ENCODE measurements at regions not wholly inside any gene's neighbourhood (a gene's known extent, or its start where the extent isn't known, plus 50 kb on each side); places are given as distances from the start of the nearest gene placed in this dataset.
"Not testable (repeated sequence)": the region's sequence is repeated elsewhere in the genome, so short reads cannot be mapped to it uniquely, and the experiment has no call there.

- DNase-seq (ENCODE audit: low spot score in 2 of 2) (no peak), ATAC-seq (ENCODE audit: low read depth) (no peak)
- Mint-ChIP-seq H3K4me3 (no peak overlapping the region), H3K27me3 (no peaks in the 10 kb centered on the region), H3K36me3 (no peaks in the 10 kb centered on the region), H3K27ac (no peak overlapping the region), H3K4me1 (no peaks in the 10 kb centered on the region), H3K9me3 (no peaks in the 10 kb centered on the region)
Observed at GRCh38 chr2:220775856-220776488, 796.1 kb downstream of the EPHA4 start.

- not testable (repeated sequence) for H3K27ac Mint-ChIP-seq; DNase-seq (ENCODE audit: low spot score in 2 of 2); H3K4me1 Mint-ChIP-seq; ATAC-seq (ENCODE audit: low read depth); H3K4me3 Mint-ChIP-seq; H3K36me3 Mint-ChIP-seq; H3K9me3 Mint-ChIP-seq; H3K27me3 Mint-ChIP-seq
Observed at GRCh38 chr2:220779076-220779475, 793.0 kb downstream of the EPHA4 start.

GRCh38 chr2:220779511-220779910 lies 792.6 kb downstream of the EPHA4 start:
- ATAC-seq (ENCODE audit: low read depth) (no peak), DNase-seq (ENCODE audit: low spot score in 2 of 2) (no peak)
- H3K27ac Mint-ChIP-seq: no peak overlapping the region
- peaks cover 2% of the 10 kb centered on the region for H3K27me3 Mint-ChIP-seq
- H3K36me3 Mint-ChIP-seq: no peaks in the 10 kb centered on the region
- H3K9me3 Mint-ChIP-seq: no peaks in the 10 kb centered on the region
- no peak overlapping the region for H3K4me3 Mint-ChIP-seq
- no peaks in the 10 kb centered on the region for H3K4me1 Mint-ChIP-seq

- ATAC-seq (ENCODE audit: low read depth): no peak
- no peak overlapping the region for H3K27ac Mint-ChIP-seq
- no peaks in the 10 kb centered on the region for H3K9me3 Mint-ChIP-seq
- no peak overlapping the region for H3K4me3 Mint-ChIP-seq
- H3K36me3 Mint-ChIP-seq: no peaks in the 10 kb centered on the region
- no peaks in the 10 kb centered on the region for H3K4me1 Mint-ChIP-seq
- no peak for DNase-seq (ENCODE audit: low spot score in 2 of 2)
- peaks cover 2% of the 10 kb centered on the region for H3K27me3 Mint-ChIP-seq
Observed at GRCh38 chr2:220779931-220780330, 792.2 kb downstream of the EPHA4 start.

- no peak overlapping the region for H3K27ac Mint-ChIP-seq
- no peaks in the 10 kb centered on the region for H3K4me1 Mint-ChIP-seq
- peaks cover 2% of the 10 kb centered on the region for H3K27me3 Mint-ChIP-seq
- H3K4me3 Mint-ChIP-seq: no peak overlapping the region
- ATAC-seq (ENCODE audit: low read depth) (no peak), DNase-seq (ENCODE audit: low spot score in 2 of 2) (no peak)
- H3K9me3 Mint-ChIP-seq: no peaks in the 10 kb centered on the region
- H3K36me3 Mint-ChIP-seq: no peaks in the 10 kb centered on the region
Observed at GRCh38 chr2:220781622-220782241, 790.4 kb downstream of the EPHA4 start.

GRCh38 chr2:220782609-220783113 lies 789.4 kb downstream of the EPHA4 start:
- H3K4me3 Mint-ChIP-seq: no peak overlapping the region
- no peak for DNase-seq (ENCODE audit: low spot score in 2 of 2)
- no peak overlapping the region for H3K27ac Mint-ChIP-seq
- peaks cover 2% of the 10 kb centered on the region for H3K27me3 Mint-ChIP-seq
- no peak for ATAC-seq (ENCODE audit: low read depth)
- H3K9me3 Mint-ChIP-seq: no peaks in the 10 kb centered on the region
- no peaks in the 10 kb centered on the region for H3K4me1 Mint-ChIP-seq
- H3K36me3 Mint-ChIP-seq: no peaks in the 10 kb centered on the region

GRCh38 chr2:220783671-220784070 lies 788.4 kb downstream of the EPHA4 start:
- DNase-seq (ENCODE audit: low spot score in 2 of 2) (no peak), ATAC-seq (ENCODE audit: low read depth) (no peak)
- H3K27me3 Mint-ChIP-seq: peaks cover 2% of the 10 kb centered on the region
- H3K27ac Mint-ChIP-seq: no peak overlapping the region
- H3K4me3 Mint-ChIP-seq: no peak overlapping the region
- H3K9me3 Mint-ChIP-seq: no peaks in the 10 kb centered on the region
- no peaks in the 10 kb centered on the region for H3K36me3 Mint-ChIP-seq
- no peaks in the 10 kb centered on the region for H3K4me1 Mint-ChIP-seq

- peaks cover 2% of the 10 kb centered on the region for H3K9me3 Mint-ChIP-seq
Observed at GRCh38 chr2:220785178-220785577, 786.9 kb downstream of the EPHA4 start.

GRCh38 chr2:220786216-220786615 lies 785.9 kb downstream of the EPHA4 start:
- Mint-ChIP-seq H3K36me3 (no peaks in the 10 kb centered on the region), H3K27me3 (peaks cover 2% of the 10 kb centered on the region), H3K4me1 (no peaks in the 10 kb centered on the region), H3K4me3 (no peak overlapping the region), H3K9me3 (peaks cover 2% of the 10 kb centered on the region), H3K27ac (no peak overlapping the region)
- ATAC-seq (ENCODE audit: low read depth) (no peak), DNase-seq (ENCODE audit: low spot score in 2 of 2) (no peak)

More at GRCh38 chr2:220785178-220785577, 786.9 kb downstream of the EPHA4 start:
- H3K4me3 Mint-ChIP-seq: no peak overlapping the region
- ATAC-seq (ENCODE audit: low read depth): no peak
- peaks cover 2% of the 10 kb centered on the region for H3K27me3 Mint-ChIP-seq
- no peak for DNase-seq (ENCODE audit: low spot score in 2 of 2)
- H3K36me3 Mint-ChIP-seq: no peaks in the 10 kb centered on the region
- H3K4me1 Mint-ChIP-seq: no peaks in the 10 kb centered on the region
- H3K27ac Mint-ChIP-seq: no peak overlapping the region

- Mint-ChIP-seq H3K36me3 (no peaks in the 10 kb centered on the region), H3K27me3 (peaks cover 2% of the 10 kb centered on the region)
- ATAC-seq (ENCODE audit: low read depth): no peak
Observed at GRCh38 chr2:220787251-220787650, 784.9 kb downstream of the EPHA4 start.

GRCh38 chr2:220789961-220790360 lies 782.1 kb downstream of the EPHA4 start:
- DNase-seq (ENCODE audit: low spot score in 2 of 2): no peak
- Mint-ChIP-seq H3K27me3 (no peaks in the 10 kb centered on the region), H3K9me3 (peaks cover 2% of the 10 kb centered on the region), H3K4me3 (no peak overlapping the region), H3K4me1 (no peaks in the 10 kb centered on the region), H3K27ac (no peak overlapping the region), H3K36me3 (no peaks in the 10 kb centered on the region)
- no peak for ATAC-seq (ENCODE audit: low read depth)

More at GRCh38 chr2:220787251-220787650, 784.9 kb downstream of the EPHA4 start:
- Mint-ChIP-seq H3K4me1 (no peaks in the 10 kb centered on the region), H3K4me3 (no peak overlapping the region), H3K27ac (no peak overlapping the region), H3K9me3 (peaks cover 2% of the 10 kb centered on the region)
- DNase-seq (ENCODE audit: low spot score in 2 of 2): no peak

GRCh38 chr2:220795705-220796104 lies 776.4 kb downstream of the EPHA4 start:
- no peaks in the 10 kb centered on the region for H3K36me3 Mint-ChIP-seq
- DNase-seq (ENCODE audit: low spot score in 2 of 2): no peak
- no peaks in the 10 kb centered on the region for H3K9me3 Mint-ChIP-seq
- H3K4me1 Mint-ChIP-seq: no peaks in the 10 kb centered on the region
- H3K27ac Mint-ChIP-seq: no peak overlapping the region
- no peak overlapping the region for H3K4me3 Mint-ChIP-seq
- H3K27me3 Mint-ChIP-seq: no peaks in the 10 kb centered on the region
- no peak for ATAC-seq (ENCODE audit: low read depth)

- H3K27ac Mint-ChIP-seq: no peak overlapping the region
- H3K4me3 Mint-ChIP-seq: no peak overlapping the region
- DNase-seq (ENCODE audit: low spot score in 2 of 2): no peak
- no peaks in the 10 kb centered on the region for H3K27me3 Mint-ChIP-seq
- no peaks in the 10 kb centered on the region for H3K4me1 Mint-ChIP-seq
- H3K9me3 Mint-ChIP-seq: no peaks in the 10 kb centered on the region
- ATAC-seq (ENCODE audit: low read depth): no peak
- H3K36me3 Mint-ChIP-seq: no peaks in the 10 kb centered on the region
Observed at GRCh38 chr2:220811115-220811514, 761.0 kb downstream of the EPHA4 start.

GRCh38 chr2:220811952-220812570 lies 760.0 kb downstream of the EPHA4 start:
- no peak overlapping the region for H3K27ac Mint-ChIP-seq
- ATAC-seq (ENCODE audit: low read depth) (no peak), DNase-seq (ENCODE audit: low spot score in 2 of 2) (no peak)
- H3K27me3 Mint-ChIP-seq: no peaks in the 10 kb centered on the region
- no peaks in the 10 kb centered on the region for H3K9me3 Mint-ChIP-seq
- no peaks in the 10 kb centered on the region for H3K36me3 Mint-ChIP-seq
- no peaks in the 10 kb centered on the region for H3K4me1 Mint-ChIP-seq
- H3K4me3 Mint-ChIP-seq: no peak overlapping the region

Data from memory B cell (primary cell).